Liver (tissue), 8 donors: ENCODE measurements at regions not wholly inside any gene's neighbourhood (a gene's known extent, or its start where the extent isn't known, plus 50 kb on each side); places are given as distances from the start of the nearest gene placed in this dataset.

Experiments used
- DNase-seq: peaks from one replicate; pipeline ENCODE4 v3.0.0-alpha.2; 2017; ENCODE audit warnings: low spot score
- H3K27ac ChIP-seq, 2 donors: one replicate each; pipeline ENCODE4 v1.7.0; 2013; ENCODE audit warnings: inconsistent platforms in 2 of 2, low read length in 2 of 2, control low read depth in 1 of 2, low read depth in 1 of 2, mild to moderate bottlenecking in 1 of 2
- H3K27me3 ChIP-seq, 4 donors: one replicate each; pipeline versions ENCODE4 v1.6.1 to v1.7.0; 2013; ENCODE audit warnings: low read length in 3 of 4, inconsistent platforms in 1 of 4, mild to moderate bottlenecking in 1 of 4, moderate library complexity in 1 of 4; ENCODE audit not compliant: control insufficient read depth in 4 of 4, insufficient read depth in 4 of 4
- H3K36me3 ChIP-seq, 4 donors: one replicate each; pipeline versions ENCODE4 v1.6.1 to v1.7.0; 2013; ENCODE audit warnings: low read length in 3 of 4, mild to moderate bottlenecking in 3 of 4, low read depth in 1 of 4, moderate library complexity in 1 of 4; ENCODE audit not compliant: control insufficient read depth in 4 of 4, insufficient read depth in 3 of 4
- H3K4me1 ChIP-seq, 4 donors: one replicate each; pipeline versions ENCODE4 v1.6.1 to v1.7.0; 2013; ENCODE audit warnings: low read length in 3 of 4, mild to moderate bottlenecking in 3 of 4, moderate library complexity in 1 of 4; ENCODE audit not compliant: control insufficient read depth in 4 of 4, insufficient read depth in 4 of 4
- H3K4me3 ChIP-seq, 3 donors: one replicate each; pipeline versions ENCODE4 v1.6.1 to v1.7.0; 2013; ENCODE audit warnings: low read length in 3 of 3, control low read depth in 1 of 3, low read depth in 1 of 3, mild to moderate bottlenecking in 1 of 3
- H3K9ac ChIP-seq, 2 donors: one replicate each; pipeline ENCODE4 v1.7.0; 2013; ENCODE audit warnings: low read length in 2 of 2, mild to moderate bottlenecking in 2 of 2, moderate library complexity in 2 of 2, control low read depth in 1 of 2, low read depth in 1 of 2
- H3K9me3 ChIP-seq, 4 donors: one replicate each; pipeline versions ENCODE4 v1.6.1 to v1.7.0; 2013; ENCODE audit warnings: low read length in 3 of 4; ENCODE audit not compliant: control insufficient read depth in 4 of 4
- ATF3 ChIP-seq: IDR thresholded peaks from 2 replicates; pipeline ENCODE4 v1.6.1; 2016; ENCODE audit warnings: antibody characterized with exemption
- CTCF ChIP-seq: fragments of 150-350 bp; IDR thresholded peaks from 2 replicates; pipeline ENCODE4 v1.5.1; 2017; ENCODE audit warnings: improper control_type of control experiment, low read depth, low read length; ENCODE audit not compliant: missing input control
- EGR1 ChIP-seq, 2 donors: IDR thresholded peaks; 2 replicates each; pipeline ENCODE4 v1.6.1; 2016 to 2018; ENCODE audit warnings: antibody characterized with exemption in 2 of 2, low read depth in 2 of 2
- FOXA1 ChIP-seq: IDR thresholded peaks from 2 replicates; pipeline ENCODE4 v1.6.1; 2016; ENCODE audit warnings: antibody characterized with exemption
- FOXA2 ChIP-seq: IDR thresholded peaks from 2 replicates; pipeline ENCODE4 v1.6.1; 2016; ENCODE audit warnings: antibody characterized with exemption
- GABPA ChIP-seq, 2 donors: IDR thresholded peaks in 1 of 2; conservative IDR thresholded peaks in 1 of 2; 2 replicates each; pipeline ENCODE4 v1.6.1; 2016; ENCODE audit warnings: antibody characterized with exemption in 2 of 2, mild to moderate bottlenecking in 1 of 2, moderate library complexity in 1 of 2
- HNF4A ChIP-seq, 2 donors: conservative IDR thresholded peaks; 2 replicates each; pipeline ENCODE4 v1.6.1; 2016; ENCODE audit warnings: antibody characterized with exemption in 2 of 2, mild to moderate bottlenecking in 2 of 2
- HNF4G ChIP-seq: IDR thresholded peaks from 2 replicates; pipeline ENCODE4 v1.6.1; 2016; ENCODE audit warnings: antibody characterized with exemption
- JUND ChIP-seq, 2 donors: IDR thresholded peaks; 2 replicates each; pipeline ENCODE4 v1.6.1; 2016; ENCODE audit warnings: antibody characterized with exemption in 2 of 2
- MAX ChIP-seq: IDR thresholded peaks from 2 replicates; pipeline ENCODE4 v1.6.1; 2016; ENCODE audit warnings: antibody characterized with exemption
- NR2F2 ChIP-seq: IDR thresholded peaks from 2 replicates; pipeline ENCODE4 v1.6.1; 2016; ENCODE audit warnings: antibody characterized with exemption
- RAD21 ChIP-seq, 2 donors: IDR thresholded peaks; 2 replicates each; pipeline ENCODE4 v1.6.1; 2016; ENCODE audit warnings: antibody characterized with exemption in 2 of 2, mild to moderate bottlenecking in 2 of 2
- REST ChIP-seq: IDR thresholded peaks from 2 replicates; pipeline ENCODE4 v1.6.1; 2016; ENCODE audit warnings: antibody characterized with exemption, mild to moderate bottlenecking
- RXRA ChIP-seq, 2 donors: IDR thresholded peaks; 2 replicates each; pipeline ENCODE4 v1.6.1; 2017 to 2018; ENCODE audit warnings: antibody characterized with exemption in 2 of 2, mild to moderate bottlenecking in 1 of 2
- SP1 ChIP-seq: IDR thresholded peaks from 2 replicates; pipeline ENCODE4 v1.6.1; 2018; ENCODE audit warnings: antibody characterized with exemption, mild to moderate bottlenecking
- TAF1 ChIP-seq: conservative IDR thresholded peaks from 2 replicates; pipeline ENCODE4 v1.6.1; 2016; ENCODE audit warnings: antibody characterized with exemption, mild to moderate bottlenecking
- YY1 ChIP-seq: IDR thresholded peaks from 2 replicates; pipeline ENCODE4 v1.6.1; 2016; ENCODE audit warnings: antibody characterized with exemption, mild to moderate bottlenecking
- ZBTB33 ChIP-seq: IDR thresholded peaks from 2 replicates; pipeline ENCODE4 v1.6.1; 2016; ENCODE audit warnings: antibody characterized with exemption
- WGBS: extraction: QIAGEN DNeasy Blood & Tissue Kit; methylation state at CpG from one replicate; pipeline ENCODE4 v1.1.7; 2013; 5-methylcytosine and 5-hydroxymethylcytosine counted together
- donor health status: healthy.
- donor health status: healthy.
- donor health status: healthy.
- donor health status: healthy.
- donor health status: healthy.

GRCh38 chr1:55870106-55870505 is 654.9 kb upstream of the USP24 start (continued):
- no peak for TF ChIP-seq ZBTB33
- TF ChIP-seq ATF3, result no peak
- TF ChIP-seq NR2F2, result no peak
- no peak for TF ChIP-seq RXRA (IDR thresholded peaks at IDR 0.05)
- TF ChIP-seq JUND (IDR thresholded peaks at IDR 0.05), result no peak

GRCh38 chr1:55869065-55869464 is 653.9 kb upstream of the USP24 start:
- Histone ChIP-seq H3K4me1 (no peaks in the 10 kb centered on the region), H3K36me3 (no peaks in the 10 kb centered on the region), H3K27me3 (no peaks in the 10 kb centered on the region), H3K9me3 (no peaks in the 10 kb centered on the region), H3K4me3 (no peak overlapping the region), H3K9ac (no peak overlapping the region), H3K27ac (no peak overlapping the region)
- 70% methylated on average over 1 of the region's 1 CpG for WGBS
- TF ChIP-seq RAD21 (IDR thresholded peaks at IDR 0.05), result no peak
- no peak for TF ChIP-seq YY1
- no peak for TF ChIP-seq HNF4A (conservative IDR thresholded peaks at IDR 0.05)
- TF ChIP-seq HNF4G, result no peak
- TF ChIP-seq REST, result no peak
- TF ChIP-seq RXRA (IDR thresholded peaks at IDR 0.05), result no peak
- TF ChIP-seq SP1, result no peak
- TF ChIP-seq TAF1, result no peak
- TF ChIP-seq FOXA2, result no peak
- no peak for TF ChIP-seq EGR1 (IDR thresholded peaks at IDR 0.05; ENCODE audit: low read depth in 2 of 2)
- TF ChIP-seq GABPA (IDR thresholded peaks at IDR 0.05 in 1 of 2, conservative IDR thresholded peaks at IDR 0.05 in 1 of 2), result no peak
- no peak for TF ChIP-seq ZBTB33
- TF ChIP-seq JUND (IDR thresholded peaks at IDR 0.05), result no peak
- TF ChIP-seq FOXA1, result no peak
- TF ChIP-seq NR2F2, result no peak
- no peak for TF ChIP-seq ATF3
- TF ChIP-seq MAX, result no peak
- no peak for TF ChIP-seq CTCF
- no peak for DNase-seq
